GM23248 (cell line): ENCODE measurements at regions not wholly inside any gene's neighbourhood (a gene's known extent, or its start where the extent isn't known, plus 50 kb on each side); places are given as distances from the start of the nearest gene placed in this dataset.
A peak's percentile ranks its signal among the peaks of the same experiment; 100 is the strongest.

Source experiments
- DNase-seq: peaks from one replicate; pipeline ENCODE4 v3.0.0-alpha.2; 2015
- H2AFZ ChIP-seq: fragments of 200-600 bp; sonication (generic); 2 replicates; pipeline ENCODE4 v1.6.1; 2016; ENCODE audit warnings: antibody characterized with exemption
- H3F3A ChIP-seq: fragments of 200-600 bp; sonication (generic); 2 replicates; pipeline ENCODE4 v1.6.1; 2016; ENCODE audit warnings: mild to moderate bottlenecking, antibody characterized with exemption, mixed run types; ENCODE audit not compliant: insufficient read depth
- H3K27ac ChIP-seq: fragments of 200-600 bp; sonication (generic); 2 replicates; pipeline ENCODE4 v1.5.1; 2016; ENCODE audit warnings: mild to moderate bottlenecking
- H3K27me3 ChIP-seq: fragments of 200-600 bp; sonication (generic); replicated peaks from 2 replicates; pipeline ENCODE4 v1.6.1; 2016; ENCODE audit warnings: mild to moderate bottlenecking; ENCODE audit not compliant: insufficient read depth
- H3K36me3 ChIP-seq: fragments of 200-600 bp; sonication (generic); 2 replicates; pipeline ENCODE4 v1.6.1; 2016; ENCODE audit warnings: low read depth, mild to moderate bottlenecking
- H3K4me1 ChIP-seq: fragments of 200-600 bp; sonication (generic); 2 replicates; pipeline ENCODE4 v1.6.1; 2016; ENCODE audit warnings: mild to moderate bottlenecking; ENCODE audit not compliant: insufficient read depth
- H3K4me2 ChIP-seq: fragments of 200-600 bp; sonication (generic); one replicate; pipeline ENCODE4 v1.6.1; 2016; ENCODE audit warnings: mild to moderate bottlenecking; ENCODE audit not compliant: unreplicated experiment
- H3K4me3 ChIP-seq: fragments of 200-600 bp; sonication (generic); 2 replicates; pipeline ENCODE4 v1.5.1; 2016; ENCODE audit warnings: mild to moderate bottlenecking
- H3K79me2 ChIP-seq: fragments of 200-600 bp; sonication (generic); 2 replicates; pipeline ENCODE4 v1.6.1; 2016; ENCODE audit warnings: mild to moderate bottlenecking; ENCODE audit not compliant: insufficient read depth
- H3K9ac ChIP-seq: fragments of 200-600 bp; sonication (generic); 2 replicates; pipeline ENCODE4 v1.6.1; 2016; ENCODE audit warnings: mild to moderate bottlenecking
- H3K9me2 ChIP-seq: fragments of 200-600 bp; sonication (generic); 2 replicates; pipeline ENCODE4 v1.6.1; 2016; ENCODE audit warnings: mixed run types, mild to moderate bottlenecking, moderate library complexity; ENCODE audit not compliant: insufficient read depth
- H3K9me3 ChIP-seq: fragments of 200-600 bp; sonication (generic); one replicate; pipeline ENCODE4 v1.6.1; 2017; ENCODE audit warnings: low read depth
- H4K20me1 ChIP-seq: fragments of 200-600 bp; sonication (generic); 2 replicates; pipeline ENCODE4 v1.6.0; 2016; ENCODE audit not compliant: insufficient read depth
- EZH2 ChIP-seq: fragments of 200-600 bp; sonication (generic); IDR thresholded peaks from 2 replicates; pipeline ENCODE4 v1.6.1; 2018; ENCODE audit warnings: antibody characterized with exemption, mild to moderate bottlenecking; ENCODE audit not compliant: insufficient read depth, poor library complexity, severe bottlenecking
- EZH2phosphoT487 ChIP-seq: fragments of 200-600 bp; sonication (generic); IDR thresholded peaks from 2 replicates; pipeline ENCODE4 v1.6.1; 2018; ENCODE audit warnings: antibody characterized with exemption, moderate library complexity, mild to moderate bottlenecking, low read depth; ENCODE audit not compliant: insufficient read depth
- WGBS, 2 experiments: methylation state at CpG; one replicate each; pipeline ENCODE4 v1.1.6; 2015 to 2017; ENCODE audit warnings: low lambda C conversion rate in 2 of 2, low coverage in 1 of 2; ENCODE audit errors: missing lambda C conversion rate in 2 of 2; 5-methylcytosine and 5-hydroxymethylcytosine counted together
- in situ Hi-C: fragments of 300-500 bp; cut with MboI; formaldehyde crosslinking; loops from 2 replicates; pipeline ENCODE4 v1.15.0; 2020

GRCh38 chr7:16098585-16099179 is 322.7 kb downstream of the CRPPA start:
- 84 to 89% methylated on average over 5 of the region's 5 CpGs for WGBS, 2 experiments
- Histone ChIP-seq H2AFZ (no peak overlapping the region), H3K4me3 (no peak overlapping the region), H3K36me3 (no peaks in the 10 kb centered on the region), H3K9me2 (no peaks in the 10 kb centered on the region), H3K4me1 (no peaks in the 10 kb centered on the region), H3K9ac (no peak overlapping the region), H3K9me3 (no peaks in the 10 kb centered on the region), H3F3A (no peaks in the 10 kb centered on the region), H4K20me1 (no peaks in the 10 kb centered on the region), H3K27me3 (no peaks in the 10 kb centered on the region), H3K79me2 (no peaks in the 10 kb centered on the region), H3K27ac (no peak overlapping the region), H3K4me2 (no peak overlapping the region)
- no peak for TF ChIP-seq EZH2
- no peak for TF ChIP-seq EZH2phosphoT487
- in situ Hi-C loops = no loop called here
- DNase-seq = peak; percentile 33

GRCh38 chr7:16098058-16098457 is 323.3 kb downstream of the CRPPA start:
- TF ChIP-seq EZH2 (no peak), EZH2phosphoT487 (no peak)
- in situ Hi-C loops = no loop called here

GRCh38 chr7:16095171-16095950 is 326.0 kb downstream of the CRPPA start:
- in situ Hi-C loops = no loop called here

More at GRCh38 chr7:16098058-16098457, 323.3 kb downstream of the CRPPA start:
- no peak overlapping the region for H3K27ac ChIP-seq
- H2AFZ ChIP-seq = no peak overlapping the region
- no peaks in the 10 kb centered on the region for H3K9me3 ChIP-seq
- no peaks in the 10 kb centered on the region for H3K9me2 ChIP-seq
- no peak overlapping the region for H3K9ac ChIP-seq
- no peak for DNase-seq
- H3K79me2 ChIP-seq = no peaks in the 10 kb centered on the region
- no peak overlapping the region for H3K4me2 ChIP-seq
- H3K27me3 ChIP-seq = no peaks in the 10 kb centered on the region
- H3K4me1 ChIP-seq = no peaks in the 10 kb centered on the region
- no peak overlapping the region for H3K4me3 ChIP-seq
- no peaks in the 10 kb centered on the region for H4K20me1 ChIP-seq
- H3K36me3 ChIP-seq = no peaks in the 10 kb centered on the region
- no peaks in the 10 kb centered on the region for H3F3A ChIP-seq

GRCh38 chr7:16094651-16095050 is 326.7 kb downstream of the CRPPA start:
- in situ Hi-C loops = no loop called here
- no peak overlapping the region for H2AFZ ChIP-seq
- TF ChIP-seq EZH2 (no peak), EZH2phosphoT487 (no peak)

More at GRCh38 chr7:16095171-16095950, 326.0 kb downstream of the CRPPA start:
- Histone ChIP-seq H2AFZ (no peak overlapping the region), H3K9ac (no peak overlapping the region), H3K27ac (no peak overlapping the region), H3K36me3 (no peaks in the 10 kb centered on the region), H3K79me2 (no peaks in the 10 kb centered on the region), H3K4me3 (no peak overlapping the region), H3K9me2 (no peaks in the 10 kb centered on the region), H3K9me3 (no peaks in the 10 kb centered on the region), H3K4me2 (no peak overlapping the region), H3F3A (no peaks in the 10 kb centered on the region), H4K20me1 (no peaks in the 10 kb centered on the region), H3K4me1 (peaks cover 6% of the 10 kb centered on the region; the same call in 1 of the 2 replicates), H3K27me3 (no peaks in the 10 kb centered on the region)
- no peak for TF ChIP-seq EZH2phosphoT487
- no peak for TF ChIP-seq EZH2
- no peak for DNase-seq
- WGBS, 2 experiments = 33 to 49% methylated on average over 3 of the region's 3 CpGs

More at GRCh38 chr7:16094651-16095050, 326.7 kb downstream of the CRPPA start:
- H4K20me1 ChIP-seq = no peaks in the 10 kb centered on the region
- H3K27ac ChIP-seq = no peak overlapping the region
- DNase-seq = no peak
- H3F3A ChIP-seq = no peaks in the 10 kb centered on the region
- no peaks in the 10 kb centered on the region for H3K9me3 ChIP-seq
- 93 to 94% methylated on average over 2 of the region's 2 CpGs for WGBS, 2 experiments
- H3K9me2 ChIP-seq = no peaks in the 10 kb centered on the region
- no peak overlapping the region for H3K4me2 ChIP-seq
- no peaks in the 10 kb centered on the region for H3K36me3 ChIP-seq
- H3K79me2 ChIP-seq = no peaks in the 10 kb centered on the region
- no peak overlapping the region for H3K9ac ChIP-seq
- H3K4me3 ChIP-seq = no peak overlapping the region
- peaks cover 6% of the 10 kb centered on the region; the same call in 1 of the 2 replicates for H3K4me1 ChIP-seq
- no peaks in the 10 kb centered on the region for H3K27me3 ChIP-seq
